Liver (tissue), 8 donors: ENCODE measurements at regions not wholly inside any gene's neighbourhood (a gene's known extent, or its start where the extent isn't known, plus 50 kb on each side); places are given as distances from the start of the nearest gene placed in this dataset.

Experiments used
- DNase-seq: peaks from one replicate; pipeline ENCODE4 v3.0.0-alpha.2; 2017; ENCODE audit warnings: low spot score
- H3K27ac ChIP-seq, 2 donors: one replicate each; pipeline ENCODE4 v1.7.0; 2013; ENCODE audit warnings: inconsistent platforms in 2 of 2, low read length in 2 of 2, control low read depth in 1 of 2, low read depth in 1 of 2, mild to moderate bottlenecking in 1 of 2
- H3K27me3 ChIP-seq, 4 donors: one replicate each; pipeline versions ENCODE4 v1.6.1 to v1.7.0; 2013; ENCODE audit warnings: low read length in 3 of 4, inconsistent platforms in 1 of 4, mild to moderate bottlenecking in 1 of 4, moderate library complexity in 1 of 4; ENCODE audit not compliant: control insufficient read depth in 4 of 4, insufficient read depth in 4 of 4
- H3K36me3 ChIP-seq, 4 donors: one replicate each; pipeline versions ENCODE4 v1.6.1 to v1.7.0; 2013; ENCODE audit warnings: low read length in 3 of 4, mild to moderate bottlenecking in 3 of 4, low read depth in 1 of 4, moderate library complexity in 1 of 4; ENCODE audit not compliant: control insufficient read depth in 4 of 4, insufficient read depth in 3 of 4
- H3K4me1 ChIP-seq, 4 donors: one replicate each; pipeline versions ENCODE4 v1.6.1 to v1.7.0; 2013; ENCODE audit warnings: low read length in 3 of 4, mild to moderate bottlenecking in 3 of 4, moderate library complexity in 1 of 4; ENCODE audit not compliant: control insufficient read depth in 4 of 4, insufficient read depth in 4 of 4
- H3K4me3 ChIP-seq, 3 donors: one replicate each; pipeline versions ENCODE4 v1.6.1 to v1.7.0; 2013; ENCODE audit warnings: low read length in 3 of 3, control low read depth in 1 of 3, low read depth in 1 of 3, mild to moderate bottlenecking in 1 of 3
- H3K9ac ChIP-seq, 2 donors: one replicate each; pipeline ENCODE4 v1.7.0; 2013; ENCODE audit warnings: low read length in 2 of 2, mild to moderate bottlenecking in 2 of 2, moderate library complexity in 2 of 2, control low read depth in 1 of 2, low read depth in 1 of 2
- H3K9me3 ChIP-seq, 4 donors: one replicate each; pipeline versions ENCODE4 v1.6.1 to v1.7.0; 2013; ENCODE audit warnings: low read length in 3 of 4; ENCODE audit not compliant: control insufficient read depth in 4 of 4
- ATF3 ChIP-seq: IDR thresholded peaks from 2 replicates; pipeline ENCODE4 v1.6.1; 2016; ENCODE audit warnings: antibody characterized with exemption
- CTCF ChIP-seq: fragments of 150-350 bp; IDR thresholded peaks from 2 replicates; pipeline ENCODE4 v1.5.1; 2017; ENCODE audit warnings: improper control_type of control experiment, low read depth, low read length; ENCODE audit not compliant: missing input control
- EGR1 ChIP-seq, 2 donors: IDR thresholded peaks; 2 replicates each; pipeline ENCODE4 v1.6.1; 2016 to 2018; ENCODE audit warnings: antibody characterized with exemption in 2 of 2, low read depth in 2 of 2
- FOXA1 ChIP-seq: IDR thresholded peaks from 2 replicates; pipeline ENCODE4 v1.6.1; 2016; ENCODE audit warnings: antibody characterized with exemption
- FOXA2 ChIP-seq: IDR thresholded peaks from 2 replicates; pipeline ENCODE4 v1.6.1; 2016; ENCODE audit warnings: antibody characterized with exemption
- GABPA ChIP-seq, 2 donors: IDR thresholded peaks in 1 of 2; conservative IDR thresholded peaks in 1 of 2; 2 replicates each; pipeline ENCODE4 v1.6.1; 2016; ENCODE audit warnings: antibody characterized with exemption in 2 of 2, mild to moderate bottlenecking in 1 of 2, moderate library complexity in 1 of 2
- HNF4A ChIP-seq, 2 donors: conservative IDR thresholded peaks; 2 replicates each; pipeline ENCODE4 v1.6.1; 2016; ENCODE audit warnings: antibody characterized with exemption in 2 of 2, mild to moderate bottlenecking in 2 of 2
- HNF4G ChIP-seq: IDR thresholded peaks from 2 replicates; pipeline ENCODE4 v1.6.1; 2016; ENCODE audit warnings: antibody characterized with exemption
- JUND ChIP-seq, 2 donors: IDR thresholded peaks; 2 replicates each; pipeline ENCODE4 v1.6.1; 2016; ENCODE audit warnings: antibody characterized with exemption in 2 of 2
- MAX ChIP-seq: IDR thresholded peaks from 2 replicates; pipeline ENCODE4 v1.6.1; 2016; ENCODE audit warnings: antibody characterized with exemption
- NR2F2 ChIP-seq: IDR thresholded peaks from 2 replicates; pipeline ENCODE4 v1.6.1; 2016; ENCODE audit warnings: antibody characterized with exemption
- RAD21 ChIP-seq, 2 donors: IDR thresholded peaks; 2 replicates each; pipeline ENCODE4 v1.6.1; 2016; ENCODE audit warnings: antibody characterized with exemption in 2 of 2, mild to moderate bottlenecking in 2 of 2
- REST ChIP-seq: IDR thresholded peaks from 2 replicates; pipeline ENCODE4 v1.6.1; 2016; ENCODE audit warnings: antibody characterized with exemption, mild to moderate bottlenecking
- RXRA ChIP-seq, 2 donors: IDR thresholded peaks; 2 replicates each; pipeline ENCODE4 v1.6.1; 2017 to 2018; ENCODE audit warnings: antibody characterized with exemption in 2 of 2, mild to moderate bottlenecking in 1 of 2
- SP1 ChIP-seq: IDR thresholded peaks from 2 replicates; pipeline ENCODE4 v1.6.1; 2018; ENCODE audit warnings: antibody characterized with exemption, mild to moderate bottlenecking
- TAF1 ChIP-seq: conservative IDR thresholded peaks from 2 replicates; pipeline ENCODE4 v1.6.1; 2016; ENCODE audit warnings: antibody characterized with exemption, mild to moderate bottlenecking
- YY1 ChIP-seq: IDR thresholded peaks from 2 replicates; pipeline ENCODE4 v1.6.1; 2016; ENCODE audit warnings: antibody characterized with exemption, mild to moderate bottlenecking
- ZBTB33 ChIP-seq: IDR thresholded peaks from 2 replicates; pipeline ENCODE4 v1.6.1; 2016; ENCODE audit warnings: antibody characterized with exemption
- WGBS: extraction: QIAGEN DNeasy Blood & Tissue Kit; methylation state at CpG from one replicate; pipeline ENCODE4 v1.1.7; 2013; 5-methylcytosine and 5-hydroxymethylcytosine counted together
- donor health status: healthy.
- donor health status: healthy.
- donor health status: healthy.
- donor health status: healthy.
- donor health status: healthy.

- H3K9ac ChIP-seq, result no peak overlapping the region
- no peak overlapping the region for H3K27ac ChIP-seq
- H3K36me3 ChIP-seq, result no peaks in the 10 kb centered on the region
- 79% methylated on average over 1 of the region's 1 CpG for WGBS
- H3K9me3 ChIP-seq, result no peaks in the 10 kb centered on the region
- no peak overlapping the region for H3K4me3 ChIP-seq
- DNase-seq, result no peak
- peaks cover 0 to 2% (median 0%) of the 10 kb centered on the region in 4 donors for H3K27me3 ChIP-seq
- TF ChIP-seq JUND (IDR thresholded peaks at IDR 0.05) (no peak), NR2F2 (no peak), EGR1 (IDR thresholded peaks at IDR 0.05; ENCODE audit: low read depth in 2 of 2) (no peak), SP1 (no peak), CTCF (no peak), FOXA2 (no peak), REST (no peak), RXRA (IDR thresholded peaks at IDR 0.05) (no peak), FOXA1 (no peak), RAD21 (IDR thresholded peaks at IDR 0.05) (no peak), ZBTB33 (no peak), YY1 (no peak), HNF4A (conservative IDR thresholded peaks at IDR 0.05) (no peak), TAF1 (no peak), GABPA (IDR thresholded peaks at IDR 0.05 in 1 of 2, conservative IDR thresholded peaks at IDR 0.05 in 1 of 2) (no peak), ATF3 (no peak), MAX (no peak), HNF4G (no peak)
- no peaks in the 10 kb centered on the region for H3K4me1 ChIP-seq
Measured at GRCh38 chr1:170310014-170310405, 164.3 kb downstream of the NTMT2 start.
